B cell (primary cell): ENCODE measurements at regions not wholly inside any gene's neighbourhood (a gene's known extent, or its start where the extent isn't known, plus 50 kb on each side); places are given as distances from the start of the nearest gene placed in this dataset.
"Not testable (repeated sequence)": the region's sequence is repeated elsewhere in the genome, so short reads cannot be mapped to it uniquely, and the experiment has no call there.

Experiments
- CTCF ChIP-seq: fragments of 200-600 bp; IDR thresholded peaks from one replicate; pipeline ENCODE4 v1.8.0; 2022; ENCODE audit warnings: antibody characterized with exemption, mild to moderate bottlenecking
- EZH2 ChIP-seq: IDR thresholded peaks from 2 replicates; pipeline ENCODE4 v1.6.1; 2012; ENCODE audit warnings: borderline replicate concordance, low read depth, mild to moderate bottlenecking, moderate library complexity, low read length; ENCODE audit not compliant: insufficient read depth, poor library complexity, severe bottlenecking

- TF ChIP-seq CTCF, EZH2: not testable (repeated sequence)
Measured at GRCh38 chrX:65407662-65408061, 126.9 kb downstream of the LAS1L start.
